ENCODE measurements at regions not wholly inside any gene's neighbourhood (a gene's known extent, or its start where the extent isn't known, plus 50 kb on each side); places are given as distances from the start of the nearest gene placed in this dataset.

DNA sequence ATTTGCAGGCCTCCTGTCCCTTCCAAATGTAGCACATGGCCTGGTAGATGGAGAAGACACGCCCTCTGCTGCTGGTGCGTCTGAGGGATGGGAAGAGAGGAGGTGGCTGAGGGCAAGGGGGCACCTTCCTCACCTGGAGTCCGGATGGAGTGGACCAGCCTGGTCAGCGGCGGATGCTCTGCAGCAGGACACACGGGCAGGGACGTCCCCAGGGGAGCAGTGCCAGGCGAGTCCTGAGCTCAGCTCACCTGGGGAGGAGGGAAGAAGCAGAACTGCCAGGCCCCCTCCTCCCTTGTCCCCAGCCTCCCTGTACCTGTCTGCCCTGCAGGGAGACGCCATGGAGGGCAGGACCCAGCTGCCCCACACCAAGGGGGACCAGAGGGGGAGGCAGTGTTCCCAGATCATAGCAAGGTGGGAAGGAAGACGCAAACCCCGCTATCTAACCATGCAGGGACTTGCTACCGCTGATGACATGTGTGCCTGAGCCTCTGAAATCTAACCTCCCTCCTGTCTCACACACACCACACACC lies 1495.9 kb downstream of the BRD1 start:
- TF ChIP-seq, protein P1, sequence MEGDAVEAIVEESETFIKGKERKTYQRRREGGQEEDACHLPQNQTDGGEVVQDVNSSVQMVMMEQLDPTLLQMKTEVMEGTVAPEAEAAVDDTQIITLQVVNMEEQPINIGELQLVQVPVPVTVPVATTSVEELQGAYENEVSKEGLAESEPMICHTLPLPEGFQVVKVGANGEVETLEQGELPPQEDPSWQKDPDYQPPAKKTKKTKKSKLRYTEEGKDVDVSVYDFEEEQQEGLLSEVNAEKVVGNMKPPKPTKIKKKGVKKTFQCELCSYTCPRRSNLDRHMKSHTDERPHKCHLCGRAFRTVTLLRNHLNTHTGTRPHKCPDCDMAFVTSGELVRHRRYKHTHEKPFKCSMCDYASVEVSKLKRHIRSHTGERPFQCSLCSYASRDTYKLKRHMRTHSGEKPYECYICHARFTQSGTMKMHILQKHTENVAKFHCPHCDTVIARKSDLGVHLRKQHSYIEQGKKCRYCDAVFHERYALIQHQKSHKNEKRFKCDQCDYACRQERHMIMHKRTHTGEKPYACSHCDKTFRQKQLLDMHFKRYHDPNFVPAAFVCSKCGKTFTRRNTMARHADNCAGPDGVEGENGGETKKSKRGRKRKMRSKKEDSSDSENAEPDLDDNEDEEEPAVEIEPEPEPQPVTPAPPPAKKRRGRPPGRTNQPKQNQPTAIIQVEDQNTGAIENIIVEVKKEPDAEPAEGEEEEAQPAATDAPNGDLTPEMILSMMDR (IDR thresholded peaks at IDR 0.05): no peak
- TF ChIP-seq POLR2A (IDR thresholded peaks at IDR 0.05): no peak
- no peak for TF ChIP-seq EP300 (IDR thresholded peaks at IDR 0.05)

Measured in tibial nerve (tissue), 4 donors.